SK-N-SH treated with all-trans-retinoic acid at 6 μM for 48 hours (cell line): ENCODE measurements at regions not wholly inside any gene's neighbourhood (a gene's known extent, or its start where the extent isn't known, plus 50 kb on each side); places are given as distances from the start of the nearest gene placed in this dataset.

ENCODE experiments used
- BACH2 ChIP-seq: fragments of 250-450 bp; sonication (Bioruptor Pico); IDR thresholded peaks from 2 replicates; pipeline ENCODE4 v1.9.0; 2021; ENCODE audit warnings: mild to moderate bottlenecking, borderline replicate concordance
- PPARA ChIP-seq: fragments of 250-450 bp; sonication (Bioruptor Pico); IDR thresholded peaks from 2 replicates; pipeline ENCODE4 v1.5.0; 2020; ENCODE audit warnings: mild to moderate bottlenecking, borderline replicate concordance
- TOX ChIP-seq: fragments of 250-450 bp; sonication (Bioruptor Pico); IDR thresholded peaks from 2 replicates; pipeline ENCODE4 v1.8.0; 2021; ENCODE audit warnings: mild to moderate bottlenecking, moderate library complexity, borderline replicate concordance
- ZNF565 ChIP-seq: fragments of 450-650 bp; formaldehyde crosslinking; conservative IDR thresholded peaks from 2 replicates; pipeline ENCODE4 v1.5.0; 2020; ENCODE audit warnings: low read depth, mild to moderate bottlenecking, moderate library complexity

- TF ChIP-seq TOX (CRISPR knock-in tag) (no peak), ZNF565 (CRISPR knock-in tag) (no peak), PPARA (no peak), BACH2 (CRISPR knock-in tag) (no peak)
Observed at GRCh38 chr12:40469736-40470135, 222.5 kb upstream of the CNTN1 start.
